PC-3 (cell line): ENCODE measurements at regions not wholly inside any gene's neighbourhood (a gene's known extent, or its start where the extent isn't known, plus 50 kb on each side); places are given as distances from the start of the nearest gene placed in this dataset.

ENCODE experiments used
- ATAC-seq: fragments of 200-7000 bp; cut with Tn5 transposase; 2 replicates; pipeline ENCODE4 v1.9.1; 2020; ENCODE audit warnings: mild to moderate bottlenecking, moderate library complexity
- BruUV-seq: library from RNA; stranded (reverse); fragments of 400-500 nt; replicated peaks from 2 replicates; lab custom pipeline; 2021; lab: Mats Ljungman, UMichigan
- CTCF ChIA-PET: fragments of 300-600 bp; sonication (Branson Sonifier 250); formaldehyde crosslinking; loops from one replicate; lab custom pipeline; 2022; ENCODE audit warnings: antibody characterized with exemption; lab: Charles Lee
- POLR2A ChIA-PET: fragments of 300-600 bp; sonication (Branson Sonifier 250); formaldehyde crosslinking; loops from one replicate; lab custom pipeline; 2022; ENCODE audit warnings: antibody characterized with exemption; ENCODE audit not compliant: unreplicated experiment; lab: Charles Lee
- DNase-seq: peaks from one replicate; pipeline ENCODE4 v3.0.0-alpha.2; 2015
- H2AFZ ChIP-seq: fragments of 300-600 bp; sonication (generic); 2 replicates; pipeline ENCODE4 v1.6.0; 2016; ENCODE audit warnings: antibody characterized with exemption, low read length
- H3F3A ChIP-seq: fragments of 300-600 bp; sonication (generic); one replicate; pipeline ENCODE4 v1.6.0; 2017; ENCODE audit warnings: antibody characterized with exemption, low read length, control low read depth, mild to moderate bottlenecking; ENCODE audit not compliant: unreplicated experiment
- H3K27ac ChIP-seq: fragments of 300-600 bp; sonication (generic); 2 replicates; pipeline ENCODE4 v1.5.1; 2016; ENCODE audit warnings: mild to moderate bottlenecking, low read length
- H3K27me3 ChIP-seq: fragments of 300-600 bp; sonication (generic); 2 replicates; pipeline ENCODE4 v1.6.1; 2016; ENCODE audit warnings: low read length, mixed read lengths
- H3K36me3 ChIP-seq: fragments of 300-600 bp; sonication (generic); 2 replicates; pipeline ENCODE4 v1.6.1; 2016; ENCODE audit warnings: low read depth, mixed run types, low read length, mixed read lengths
- H3K4me1 ChIP-seq: fragments of 300-600 bp; sonication (generic); 2 replicates; pipeline ENCODE4 v1.5.1; 2016; ENCODE audit warnings: low read length; ENCODE audit not compliant: insufficient read depth
- H3K4me2 ChIP-seq: fragments of 300-600 bp; sonication (generic); 2 replicates; pipeline ENCODE4 v1.6.0; 2016; ENCODE audit warnings: low read length
- H3K4me3 ChIP-seq: fragments of 300-600 bp; sonication (generic); 2 replicates; pipeline ENCODE4 v1.5.1; 2016; ENCODE audit warnings: mild to moderate bottlenecking, low read length, mixed read lengths
- H3K79me2 ChIP-seq: fragments of 300-600 bp; sonication (generic); 2 replicates; pipeline ENCODE4 v1.6.1; 2017; ENCODE audit warnings: low read length, mixed read lengths
- H3K9ac ChIP-seq: fragments of 300-600 bp; sonication (generic); 2 replicates; pipeline ENCODE4 v1.6.0; 2016; ENCODE audit warnings: mild to moderate bottlenecking, low read length
- H3K9me2 ChIP-seq: fragments of 300-600 bp; sonication (generic); replicated peaks from 2 replicates; pipeline ENCODE4 v1.6.1; 2016; ENCODE audit warnings: mixed run types, low read length, mixed read lengths
- H3K9me3 ChIP-seq: fragments of 300-600 bp; sonication (generic); 2 replicates; pipeline ENCODE4 v1.6.1; 2016; ENCODE audit warnings: low read length, mixed read lengths
- H4K20me1 ChIP-seq: fragments of 300-600 bp; sonication (generic); 2 replicates; pipeline ENCODE4 v1.6.1; 2016; ENCODE audit warnings: low read length, mixed read lengths
- CTCF ChIP-seq: fragments of 300-600 bp; sonication (generic); conservative IDR thresholded peaks from 2 replicates; pipeline ENCODE4 v1.5.1; 2017; ENCODE audit warnings: antibody characterized with exemption, low read depth, mild to moderate bottlenecking, low read length
- EZH2 ChIP-seq: fragments of 300-600 bp; sonication (generic); IDR thresholded peaks from one replicate; pipeline ENCODE4 v1.6.1; 2017; ENCODE audit warnings: antibody characterized with exemption, mild to moderate bottlenecking, low read length; ENCODE audit not compliant: unreplicated experiment
- EZH2phosphoT487 ChIP-seq: fragments of 300-600 bp; sonication (generic); IDR thresholded peaks from 2 replicates; pipeline ENCODE4 v1.6.1; 2018; ENCODE audit warnings: mild to moderate bottlenecking, antibody characterized with exemption, low read length, borderline replicate concordance
- intact Hi-C: fragments of 100-400 bp; cut with micrococcal nuclease; formaldehyde crosslinking; loops from 2 replicates; pipeline ENCODE4 v1.9.0; 2023

- Histone ChIP-seq H3K4me2 (no peak overlapping the region), H3K4me3 (no peak overlapping the region), H2AFZ (no peak overlapping the region), H3F3A (no peaks in the 10 kb centered on the region), H3K27me3 (peaks cover 7% of the 10 kb centered on the region; the same call in 1 of the 2 replicates), H3K79me2 (no peaks in the 10 kb centered on the region), H3K9me3 (no peaks in the 10 kb centered on the region), H3K36me3 (no peaks in the 10 kb centered on the region), H4K20me1 (no peaks in the 10 kb centered on the region), H3K9ac (no peak overlapping the region), H3K4me1 (peaks cover 9% of the 10 kb centered on the region; the same call in 1 of the 2 replicates), H3K9me2 (no peaks in the 10 kb centered on the region), H3K27ac (no peak overlapping the region)
- intact Hi-C loops, result no loop called here
- DNase-seq (no peak), ATAC-seq (no peak)
- TF ChIP-seq EZH2, result no peak
- TF ChIP-seq EZH2phosphoT487, result no peak
- no peak for TF ChIP-seq CTCF
- ChIA-PET CTCF (no interaction called here), POLR2A (no interaction called here)
- no TSS peak for BruUV-seq
Observed at GRCh38 chr12:68102731-68103130, 56.8 kb downstream of the IFNG start.

- Histone ChIP-seq H3F3A (no peaks in the 10 kb centered on the region), H3K9me2 (no peaks in the 10 kb centered on the region; the same call in 1 of the 2 replicates), H4K20me1 (no peaks in the 10 kb centered on the region), H3K27ac (no peak overlapping the region), H3K4me3 (no peak overlapping the region), H3K4me2 (no peak overlapping the region), H2AFZ (no peak overlapping the region), H3K4me1 (peaks cover 9% of the 10 kb centered on the region; the same call in 1 of the 2 replicates), H3K36me3 (no peaks in the 10 kb centered on the region), H3K79me2 (no peaks in the 10 kb centered on the region), H3K9ac (no peak overlapping the region), H3K9me3 (no peaks in the 10 kb centered on the region), H3K27me3 (peaks cover 7% of the 10 kb centered on the region; the same call in 1 of the 2 replicates)
- TF ChIP-seq CTCF, result no peak
- no peak for TF ChIP-seq EZH2
- no peak for TF ChIP-seq EZH2phosphoT487
- intact Hi-C loops, result no loop called here
- BruUV-seq, result no TSS peak
- ATAC-seq (no peak), DNase-seq (no peak)
- POLR2A ChIA-PET, result no interaction called here
- CTCF ChIA-PET, result no interaction called here
Observed at GRCh38 chr12:68102163-68102562, 57.4 kb downstream of the IFNG start.

GRCh38 chr12:68100241-68100640, 59.3 kb downstream of the IFNG start:
- intact Hi-C loops, result no loop called here
- Histone ChIP-seq H3K4me2 (0 out of 2 replicates have a peak overlapping the region, but pooled peaks have one; percentile 14), H3K79me2 (no peaks in the 10 kb centered on the region), H3F3A (no peaks in the 10 kb centered on the region), H2AFZ (no peak overlapping the region), H3K27ac (no peak overlapping the region), H3K4me3 (no peak overlapping the region), H3K36me3 (no peaks in the 10 kb centered on the region), H3K27me3 (peaks cover 7% of the 10 kb centered on the region; the same call in 1 of the 2 replicates), H3K4me1 (peaks cover 9% of the 10 kb centered on the region; the same call in 1 of the 2 replicates), H3K9ac (no peak overlapping the region), H4K20me1 (no peaks in the 10 kb centered on the region), H3K9me2 (no peaks in the 10 kb centered on the region; the same call in 1 of the 2 replicates), H3K9me3 (no peaks in the 10 kb centered on the region)
- ChIA-PET POLR2A (no interaction called here), CTCF (no interaction called here)
- TF ChIP-seq EZH2phosphoT487, result no peak
- no peak for TF ChIP-seq EZH2
- no peak for TF ChIP-seq CTCF
- BruUV-seq, result no TSS peak
- peak; percentile 43; the same call in 1 of the 2 replicates for ATAC-seq
- DNase-seq, result peak; percentile 74
